ENCODE measurements at regions not wholly inside any gene's neighbourhood (a gene's known extent, or its start where the extent isn't known, plus 50 kb on each side); places are given as distances from the start of the nearest gene placed in this dataset.

DNA sequence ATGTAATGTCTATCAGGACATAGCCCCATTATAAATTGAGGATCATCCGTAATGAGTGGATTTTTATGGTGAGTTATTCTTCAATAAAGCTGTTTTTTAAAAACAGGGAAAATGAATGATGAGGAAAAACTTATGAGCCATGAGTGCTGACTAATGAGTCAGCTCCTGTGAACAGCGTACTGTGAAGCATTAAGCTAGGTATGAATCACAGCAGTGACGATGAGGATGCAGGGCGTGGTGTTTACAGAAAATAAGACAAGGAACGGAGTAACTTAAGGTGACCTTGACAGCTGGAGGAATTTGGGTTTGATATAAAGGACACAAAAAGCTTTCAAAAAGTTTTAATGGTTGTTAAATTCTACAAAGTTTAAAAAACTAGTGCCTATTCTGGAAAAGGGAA is 96.3 kb downstream of the FOXF2 start:
- DNase-seq: peak; percentile 68

DNA sequence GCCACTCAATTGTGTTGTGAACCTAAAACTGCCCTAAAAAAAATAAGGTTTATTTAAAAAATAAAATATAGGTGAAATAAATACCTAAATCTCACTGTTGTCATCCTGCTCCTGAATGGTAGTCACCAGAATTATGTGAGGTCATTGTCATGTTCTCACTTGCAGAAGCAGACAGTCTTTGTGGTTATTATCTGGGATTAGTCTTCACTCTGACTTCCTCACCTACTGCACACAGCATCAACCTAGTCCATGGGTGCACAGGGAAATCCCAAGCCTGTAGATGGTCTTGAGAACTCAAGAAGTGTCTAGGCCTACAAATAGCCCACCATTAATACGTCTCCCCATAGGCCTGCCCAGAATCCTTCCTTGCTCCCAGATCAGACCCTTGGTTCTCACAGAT is 97.0 kb downstream of the FOXF2 start:
- no peak for DNase-seq

DNA sequence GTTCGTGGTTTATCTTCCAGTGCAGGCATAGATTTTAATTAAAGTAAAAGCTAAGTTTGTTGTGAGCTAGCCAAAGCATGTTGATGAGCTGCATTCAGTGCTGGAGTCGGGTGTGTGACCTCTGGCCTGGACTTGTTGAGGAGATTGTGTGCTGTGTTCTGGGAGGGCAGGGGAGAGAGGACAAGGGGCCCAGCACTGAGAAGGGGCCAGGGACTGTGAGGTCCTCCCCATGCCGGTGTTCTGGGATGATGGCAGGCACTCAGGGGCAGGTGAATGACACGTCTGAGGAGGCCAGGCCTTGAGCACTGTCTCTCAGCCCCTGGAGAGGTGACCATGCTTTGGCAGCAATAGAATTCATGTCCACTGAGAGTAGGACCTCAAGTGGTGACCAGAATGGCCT is 97.9 kb downstream of the FOXF2 start:
- DNase-seq: no peak

DNA sequence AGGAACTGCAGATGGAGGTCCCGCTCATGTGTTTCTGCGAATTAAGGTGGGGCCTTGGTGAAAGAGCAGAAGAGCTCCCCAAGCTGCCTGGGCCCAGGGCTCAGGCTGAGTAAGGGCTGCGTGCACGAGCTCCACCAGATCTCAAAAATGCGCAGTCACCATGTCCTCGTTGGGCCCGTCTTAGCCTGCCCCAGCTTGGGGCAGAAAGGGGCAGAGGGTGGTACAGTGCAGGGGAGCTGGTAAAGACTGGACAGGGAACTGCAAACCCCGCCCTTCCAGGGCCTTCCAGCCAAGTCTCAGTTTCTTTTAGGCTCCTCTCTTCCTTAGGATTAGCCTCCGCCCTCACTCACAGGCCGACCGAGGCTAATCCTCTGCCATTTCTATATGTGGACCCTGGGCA is 101.6 kb downstream of the FOXF2 start:
- DNase-seq: no peak

DNA sequence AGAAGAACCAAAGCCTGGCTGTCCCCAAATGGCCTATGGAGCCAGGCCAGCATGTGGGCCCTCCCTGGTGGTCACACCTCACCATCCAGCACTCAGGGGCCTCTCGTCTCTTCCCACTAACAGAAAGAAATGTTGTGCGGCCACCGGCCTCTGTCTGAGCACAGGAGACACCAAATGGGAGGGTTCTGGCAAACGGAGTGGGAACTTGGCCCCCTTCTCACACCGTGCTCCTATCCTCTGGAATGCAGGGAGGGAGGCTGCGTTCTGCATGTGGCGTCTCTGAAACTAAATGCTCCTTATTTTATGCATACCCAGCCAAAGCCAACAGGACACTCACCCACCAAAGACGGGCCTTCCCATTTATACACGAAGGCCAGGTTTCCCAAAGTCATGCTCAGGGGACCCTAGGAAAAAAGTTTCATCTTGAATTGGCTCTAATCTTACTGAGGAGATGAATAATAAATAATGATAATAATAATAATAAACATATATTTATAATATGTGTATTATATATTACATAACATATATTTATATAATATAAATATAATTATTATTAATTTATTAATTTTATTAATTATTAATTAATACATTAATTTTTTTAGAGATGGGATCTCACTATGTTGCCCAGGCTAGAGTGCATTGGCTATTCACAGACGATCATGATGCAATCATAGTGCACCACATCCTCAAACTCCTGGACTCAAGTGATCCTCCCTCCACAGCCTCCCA is 102.4 kb downstream of the FOXF2 start:
- DNase-seq: no peak

DNA sequence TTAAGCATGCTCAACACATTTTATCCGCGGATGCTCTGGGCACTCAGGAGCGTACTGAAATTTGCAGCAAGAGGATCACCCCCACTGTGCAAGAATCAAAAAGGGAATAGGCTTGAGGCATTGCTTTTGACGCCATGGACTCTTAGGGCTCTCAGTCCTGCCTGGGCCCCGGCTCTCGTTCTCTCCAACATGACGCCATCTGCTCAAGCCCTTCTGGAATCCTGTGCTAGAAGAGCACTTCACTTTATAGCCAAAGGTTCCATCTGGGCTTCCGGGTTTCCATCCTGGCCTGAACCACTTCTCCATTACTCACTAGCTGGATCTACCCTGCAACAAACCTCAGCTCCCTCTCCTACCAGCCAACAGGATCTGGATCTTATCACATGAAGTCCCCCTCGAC is 105.3 kb downstream of the FOXF2 start:
- no peak for DNase-seq

DNA sequence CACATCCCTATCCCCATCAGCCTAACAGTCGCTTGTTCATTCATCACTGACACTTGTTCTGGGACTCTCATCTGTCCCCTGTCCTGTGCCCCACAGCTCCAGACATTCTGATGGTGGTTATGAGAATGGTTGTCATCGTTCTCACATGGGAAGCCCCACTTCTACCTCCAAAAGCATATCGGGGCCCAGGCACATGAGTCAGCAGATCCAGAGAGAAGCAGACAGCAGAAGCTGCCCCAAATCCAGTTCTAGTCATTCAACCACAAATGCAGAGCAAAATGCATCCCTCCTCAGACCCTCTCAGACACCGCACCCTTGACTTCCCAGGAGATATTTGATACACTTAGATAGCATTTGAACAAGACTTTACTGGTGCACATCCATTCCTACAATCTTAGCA is 106.0 kb downstream of the FOXF2 start:
- DNase-seq: no peak

DNA sequence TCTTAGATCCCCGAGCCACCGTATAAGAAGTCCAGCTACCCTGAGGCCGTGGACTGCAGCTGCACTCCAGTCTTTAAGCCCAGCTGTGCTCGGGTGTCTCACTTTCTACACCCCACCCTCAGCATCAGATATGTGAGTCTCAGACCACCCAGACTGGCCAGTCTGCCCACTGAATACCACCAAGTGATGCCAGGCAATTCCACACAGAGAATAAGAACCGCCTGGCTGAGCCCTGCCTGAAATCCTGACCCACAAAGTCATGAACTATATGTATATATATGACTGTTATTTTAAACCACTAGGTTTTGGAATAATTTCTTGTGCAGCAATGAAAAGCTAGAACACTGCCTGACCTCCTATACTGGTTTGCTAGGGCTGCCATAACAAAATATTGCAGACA is 106.7 kb downstream of the FOXF2 start:
- no peak for DNase-seq

DNA sequence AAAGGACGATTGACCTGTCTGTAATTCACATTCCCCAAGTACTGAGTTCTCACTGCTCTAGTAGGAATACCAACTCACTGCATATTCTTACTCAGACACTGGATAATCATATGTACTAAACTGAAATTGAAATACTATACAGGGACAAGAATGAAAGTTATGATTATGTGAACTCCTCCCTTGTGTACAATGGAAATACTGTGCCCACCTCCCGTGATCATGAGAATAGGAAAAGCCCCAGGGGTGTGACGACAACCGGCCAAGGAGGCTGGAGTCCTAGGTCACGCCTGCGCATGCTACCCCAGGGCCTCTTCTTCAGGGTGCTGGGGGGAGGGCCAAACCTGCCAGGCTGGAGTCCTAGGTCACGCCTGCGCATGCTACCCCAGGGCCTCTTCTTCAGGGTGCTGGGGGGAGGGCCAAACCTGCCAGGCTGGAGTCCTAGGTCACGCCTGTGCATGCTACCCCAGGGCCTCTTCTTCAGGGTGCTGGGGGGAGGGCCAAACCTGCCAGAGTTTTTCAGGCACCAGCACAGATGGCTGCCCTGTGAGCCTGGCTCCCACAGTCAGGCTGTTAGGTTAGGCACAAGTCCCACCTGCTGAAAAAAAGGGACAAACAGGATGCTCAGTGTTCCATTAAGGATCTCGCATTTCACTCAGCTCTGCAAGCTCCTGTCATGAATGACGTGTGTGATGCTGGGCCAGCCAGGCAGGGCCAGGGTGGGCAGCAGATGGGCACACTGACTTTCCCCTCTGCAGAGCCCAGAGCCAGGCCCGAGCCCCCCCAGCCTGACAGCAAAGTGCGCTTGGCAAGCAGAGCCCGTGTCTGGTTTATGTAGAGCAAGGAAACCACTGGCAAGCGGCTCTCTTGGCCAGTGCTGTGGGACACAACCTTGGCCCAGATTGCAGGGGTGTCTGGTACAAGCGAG is 107.7 kb downstream of the FOXF2 start:
- DNase-seq: no peak

DNA sequence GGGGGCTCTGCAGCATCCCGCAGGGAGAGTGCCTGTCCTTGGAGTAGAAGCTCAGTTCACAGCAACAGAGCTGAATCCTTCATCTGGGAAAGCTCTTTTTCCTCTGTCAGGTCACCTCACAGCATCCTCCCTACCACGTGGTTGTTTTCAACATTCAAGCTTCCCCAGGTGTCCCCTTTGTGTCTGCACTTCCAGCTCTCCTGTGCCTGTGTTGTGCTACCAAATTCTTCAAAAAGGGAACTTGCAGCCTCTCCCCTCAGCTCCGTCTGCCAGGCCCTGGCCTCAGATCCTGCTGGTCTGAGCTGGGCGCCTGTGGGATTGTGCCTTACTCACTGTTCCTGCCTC is 108.4 kb downstream of the FOXF2 start:
- DNase-seq: no peak

DNA sequence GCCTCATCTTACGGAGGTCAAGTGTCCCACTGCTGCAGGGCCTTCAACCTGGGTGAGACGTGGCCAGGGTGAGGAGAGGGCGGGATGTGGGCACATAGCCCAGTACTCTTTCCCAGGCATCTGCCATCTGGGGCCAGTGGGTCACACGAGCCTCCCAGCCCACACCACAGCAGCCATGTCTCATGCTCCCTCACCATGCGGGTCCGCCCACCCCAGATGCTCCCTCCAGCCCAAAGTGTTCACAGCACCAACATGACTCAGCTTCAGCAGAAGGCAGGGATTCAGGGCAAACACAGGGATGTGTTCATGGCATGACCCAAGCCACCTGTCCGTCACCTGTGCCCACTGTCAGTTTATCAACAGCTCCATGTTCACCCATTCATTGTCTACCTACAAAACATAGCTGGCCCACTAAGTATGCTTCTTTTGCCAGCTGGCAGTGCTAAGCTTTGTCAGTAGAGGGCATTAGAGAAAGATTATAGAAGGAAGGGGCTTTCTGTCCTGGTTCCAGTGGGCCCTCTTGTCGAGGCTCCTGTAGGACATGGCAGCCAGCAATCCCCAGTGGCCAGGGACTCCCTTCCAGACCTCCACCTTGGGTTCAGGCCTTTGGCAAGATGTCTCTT is 109.2 kb downstream of the FOXF2 start:
- DNase-seq: no peak

DNA sequence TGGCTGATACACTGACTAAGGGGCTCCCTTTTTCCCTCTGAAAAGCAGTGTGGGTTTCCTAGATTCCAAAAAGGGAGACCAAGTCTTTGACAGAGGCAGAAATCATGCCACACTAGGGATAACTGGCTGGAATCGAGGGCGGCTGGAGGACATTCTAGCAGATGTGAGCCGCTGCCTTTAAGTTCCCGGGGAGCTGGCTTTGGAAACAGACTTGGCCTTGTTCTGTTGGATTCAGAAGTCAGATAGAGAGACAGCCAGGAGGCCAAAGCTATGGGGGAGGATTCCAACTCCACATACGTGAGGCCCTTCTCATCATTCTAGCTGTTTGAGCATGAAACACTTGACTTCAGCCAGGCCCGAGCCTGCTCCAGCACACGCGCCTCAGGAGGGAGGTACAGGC is 109.9 kb upstream of the FOXC1 start:
- no peak for DNase-seq

DNA sequence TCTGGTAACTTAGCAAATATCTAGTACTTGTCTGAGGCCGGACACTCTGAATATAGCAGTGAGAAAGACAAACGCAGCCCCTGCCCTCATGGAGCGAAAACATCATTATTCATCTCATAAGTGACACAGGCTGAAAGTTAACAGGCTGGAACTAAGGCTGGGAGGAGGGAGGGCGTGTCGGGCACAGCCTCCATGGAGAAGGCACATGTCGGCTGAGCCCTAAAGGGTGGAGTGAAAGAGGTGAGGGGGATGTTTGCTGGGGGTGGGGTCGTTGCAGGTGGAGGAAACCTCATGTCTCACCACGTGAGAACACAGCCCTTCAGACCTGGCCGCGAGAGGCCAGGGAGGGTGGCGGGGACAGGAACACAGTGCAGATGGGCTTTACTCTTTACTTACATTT is 108.8 kb upstream of the FOXC1 start:
- no peak for DNase-seq

DNA sequence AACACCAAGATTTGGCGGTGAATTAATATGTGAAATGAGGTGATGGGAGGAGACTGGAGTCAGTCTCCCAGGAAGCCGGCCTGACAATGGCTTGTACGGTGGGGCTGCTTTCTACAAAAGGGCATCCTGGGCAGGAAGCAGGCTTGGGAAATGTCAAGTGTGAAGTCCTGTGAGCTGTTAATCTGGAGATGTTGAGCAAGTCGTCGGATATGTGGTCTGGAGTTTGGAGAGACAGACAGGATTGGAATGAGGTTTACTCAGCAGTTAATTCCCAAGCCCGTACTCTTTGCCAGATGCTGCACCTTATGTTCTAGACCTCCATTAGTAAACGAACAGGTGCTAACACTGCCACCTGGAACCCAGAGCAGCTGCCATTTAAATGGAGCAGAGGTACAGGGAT is 107.7 kb upstream of the FOXC1 start:
- no peak for DNase-seq

DNA sequence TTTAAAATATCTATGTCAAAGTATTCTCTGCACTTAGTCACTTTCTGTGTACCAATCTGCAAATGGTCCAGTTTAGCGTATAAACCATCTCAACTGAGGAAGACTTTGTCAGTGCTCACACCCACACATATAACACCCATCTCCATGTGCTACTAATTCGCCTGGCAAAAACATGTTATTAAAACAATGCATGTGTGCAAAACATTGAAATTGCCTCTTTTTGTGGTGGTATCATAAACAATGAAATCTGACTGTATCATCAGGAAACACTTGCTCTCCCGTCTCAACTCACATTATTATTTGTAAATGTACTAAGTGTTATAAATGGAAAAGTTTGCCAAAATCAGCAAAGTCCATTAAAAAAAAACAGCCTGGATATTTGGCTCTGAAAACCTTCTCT is 105.9 kb upstream of the FOXC1 start:
- DNase-seq: no peak

DNA sequence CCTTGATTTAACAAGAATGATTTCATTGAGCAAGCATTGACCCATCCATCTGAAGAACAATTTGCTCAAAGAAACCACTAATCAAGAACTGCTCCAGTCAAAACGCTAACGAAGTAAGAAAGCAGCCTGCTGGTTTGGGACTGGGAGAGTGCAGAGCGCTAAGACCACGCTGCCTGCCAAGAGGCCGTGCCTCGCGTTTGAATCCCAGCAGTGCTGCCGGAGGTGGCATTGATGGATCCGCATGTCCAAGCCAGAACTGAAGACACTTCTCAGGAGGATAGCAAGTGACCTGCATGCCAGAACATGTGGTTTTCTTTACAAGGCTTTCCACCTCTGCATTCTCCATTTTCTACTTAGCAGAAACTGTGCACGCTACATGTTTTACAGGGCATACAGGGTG is 105.2 kb upstream of the FOXC1 start:
- DNase-seq: no peak

DNA sequence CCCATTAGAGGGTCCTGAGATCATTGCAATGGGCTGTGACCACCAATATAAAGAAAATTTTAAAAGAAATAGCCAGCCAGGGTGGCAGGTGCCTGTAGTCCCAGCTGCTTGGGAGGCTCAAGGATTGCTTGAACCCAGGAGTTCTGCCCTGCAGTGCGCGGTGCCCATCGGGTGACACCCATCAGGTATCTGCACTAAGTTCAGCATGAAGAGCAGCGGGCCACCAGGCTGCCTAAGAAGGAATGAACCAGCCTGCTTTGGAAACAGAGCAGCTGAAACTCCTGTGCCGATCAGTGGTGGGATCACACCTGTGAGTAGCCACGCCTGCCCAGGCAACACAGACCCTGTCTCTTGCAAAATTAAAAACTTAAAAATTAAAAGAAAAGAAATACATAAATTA is 102.5 kb upstream of the FOXC1 start:
- DNase-seq: no peak

DNA sequence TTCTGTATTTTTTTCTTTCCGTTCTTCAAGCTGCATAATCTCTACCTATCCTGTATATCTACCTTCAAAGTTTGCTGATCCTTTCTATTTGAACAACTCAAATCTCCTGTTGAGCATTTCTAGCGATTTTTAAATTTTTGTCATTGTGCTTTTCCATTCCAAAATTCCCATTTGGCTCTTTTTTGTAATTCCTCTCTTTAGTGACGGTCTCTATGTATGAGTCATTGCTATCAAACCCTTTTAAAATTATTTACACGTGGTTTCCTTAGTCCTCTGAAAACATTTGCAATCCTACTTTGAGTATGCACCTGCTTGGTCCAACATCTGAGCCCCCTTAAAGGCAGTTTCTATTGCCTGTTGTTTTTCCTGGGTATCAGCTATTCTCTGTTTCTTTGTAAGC is 100.5 kb upstream of the FOXC1 start:
- DNase-seq: no peak

DNA sequence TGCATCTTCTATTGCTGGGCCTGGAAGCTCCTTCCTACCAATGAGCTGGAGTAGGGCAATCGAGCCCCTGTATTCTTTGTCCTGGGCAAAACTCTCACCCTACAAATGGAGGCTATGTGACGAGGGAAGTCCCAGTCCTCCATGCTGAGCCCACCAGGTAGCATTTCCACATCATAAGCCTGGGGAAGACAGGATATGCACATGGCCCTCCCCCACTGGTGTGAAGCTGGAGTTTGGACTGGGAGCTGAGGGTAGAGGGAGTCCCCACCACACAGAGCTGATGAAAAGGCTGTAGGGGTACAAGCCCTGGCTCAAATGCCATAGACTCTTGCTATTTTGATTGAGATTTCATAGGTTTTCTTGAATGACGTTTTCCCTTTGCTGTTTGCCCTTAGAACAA is 99.5 kb upstream of the FOXC1 start:
- DNase-seq: no peak

DNA sequence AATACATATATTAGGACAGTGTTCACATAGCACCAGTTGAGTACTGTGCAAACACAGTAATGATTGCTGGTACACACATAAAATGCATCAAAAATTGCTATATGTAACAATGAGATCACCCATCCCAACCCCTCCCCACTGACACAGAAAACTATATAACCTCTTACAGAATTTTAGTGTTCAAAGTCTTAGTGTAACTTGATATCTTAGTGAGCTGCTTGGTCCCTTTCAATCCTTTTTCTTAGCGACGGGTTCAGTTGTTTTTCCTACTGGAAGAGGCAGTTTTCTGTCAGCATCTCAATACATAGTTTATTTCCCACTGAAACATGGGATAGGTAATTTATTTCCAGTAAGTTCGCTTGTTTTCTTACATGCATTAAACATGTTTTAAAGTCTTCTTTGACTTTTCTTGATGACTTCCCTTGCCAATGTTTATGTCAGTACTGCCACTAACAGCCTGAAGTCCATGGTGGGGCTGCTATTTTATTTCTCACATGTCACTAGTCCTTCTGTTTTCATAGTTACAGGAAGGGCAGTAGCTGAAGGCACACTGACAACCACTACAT is 96.4 kb upstream of the FOXC1 start:
- no peak for DNase-seq

DNA sequence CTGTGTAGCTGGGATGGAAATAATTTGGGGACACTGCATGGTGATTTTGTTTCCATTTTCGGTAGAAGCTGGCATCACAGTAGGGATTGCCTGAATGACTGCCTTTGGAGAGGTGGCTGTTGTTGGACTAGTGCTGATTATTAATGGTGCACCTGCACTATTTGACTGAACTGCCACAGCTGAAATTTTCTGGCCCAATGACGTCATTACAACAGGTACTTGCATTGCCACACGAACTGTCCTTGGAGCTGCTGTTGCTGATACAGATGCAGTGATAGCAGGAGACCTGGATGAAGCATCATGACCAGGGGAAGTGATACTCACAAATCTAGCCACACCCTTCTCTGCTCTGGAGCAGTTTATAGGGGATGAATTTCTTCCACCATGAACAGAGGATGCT is 95.6 kb upstream of the FOXC1 start:
- no peak for DNase-seq

DNA sequence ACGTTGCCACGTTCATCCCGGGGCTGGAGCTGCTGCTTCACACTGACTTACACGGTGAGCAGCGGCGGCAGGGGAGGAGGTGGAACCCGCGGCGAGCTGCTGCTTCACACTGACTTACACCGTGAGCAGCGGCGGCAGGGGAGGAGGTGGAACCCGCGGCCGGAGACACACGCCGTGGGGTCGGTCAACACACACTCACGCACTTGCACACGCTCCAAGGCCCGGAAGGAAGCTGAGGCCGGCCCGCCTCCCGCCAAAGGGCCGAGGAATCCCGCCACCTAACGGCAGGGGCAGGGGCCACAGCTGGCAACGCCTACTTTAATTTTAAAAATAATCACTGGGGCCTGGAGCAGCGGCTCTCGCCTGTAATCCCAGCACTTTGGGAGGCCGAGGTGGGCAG is 94.4 kb upstream of the FOXC1 start:
- DNase-seq: no peak

DNA sequence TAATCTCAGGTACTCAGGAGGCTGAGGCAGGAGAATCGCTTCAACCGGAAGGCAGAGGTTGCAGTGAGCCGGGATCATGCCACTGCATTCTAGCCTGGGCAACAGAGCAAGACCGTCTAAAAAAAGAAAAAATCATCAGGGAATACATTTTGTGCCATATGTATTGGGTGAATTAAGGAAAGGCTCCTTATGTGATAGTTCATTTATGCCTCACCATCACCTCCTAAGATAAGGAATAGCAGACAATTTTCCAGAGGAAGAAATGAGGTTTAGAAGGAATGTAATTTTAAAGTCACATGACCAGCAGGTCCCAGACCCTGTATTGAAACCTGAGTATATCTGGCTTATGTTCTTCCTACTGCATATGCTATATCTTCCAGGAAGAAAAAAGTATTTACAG is 93.9 kb upstream of the FOXC1 start:
- no peak for DNase-seq

All from fibroblast of skin of scalp (primary cell).